Left renal cortex interstitium (tissue), 4 donors: ENCODE measurements at regions not wholly inside any gene's neighbourhood (a gene's known extent, or its start where the extent isn't known, plus 50 kb on each side); places are given as distances from the start of the nearest gene placed in this dataset.
"Not testable (repeated sequence)": the region's sequence is repeated elsewhere in the genome, so short reads cannot be mapped to it uniquely, and the experiment has no call there.

Experiments
- DNase-seq, 4 donors: peaks; one replicate each; pipeline ENCODE4 v3.0.0-alpha.2; 2013; ENCODE audit warnings: low read depth in 4 of 4, low spot score in 2 of 4, missing footprints in 1 of 4

- DNase-seq: peak in 3 of 4 donors; percentile 26 to 63 (median 53)
These were observed 342.7 kb upstream of the PABPC4L start for GRCh38 chr4:134544303-134544770.

GRCh38 chr4:134540588-134540987 lies 339.0 kb upstream of the PABPC4L start:
- DNase-seq: no peak

DNA sequence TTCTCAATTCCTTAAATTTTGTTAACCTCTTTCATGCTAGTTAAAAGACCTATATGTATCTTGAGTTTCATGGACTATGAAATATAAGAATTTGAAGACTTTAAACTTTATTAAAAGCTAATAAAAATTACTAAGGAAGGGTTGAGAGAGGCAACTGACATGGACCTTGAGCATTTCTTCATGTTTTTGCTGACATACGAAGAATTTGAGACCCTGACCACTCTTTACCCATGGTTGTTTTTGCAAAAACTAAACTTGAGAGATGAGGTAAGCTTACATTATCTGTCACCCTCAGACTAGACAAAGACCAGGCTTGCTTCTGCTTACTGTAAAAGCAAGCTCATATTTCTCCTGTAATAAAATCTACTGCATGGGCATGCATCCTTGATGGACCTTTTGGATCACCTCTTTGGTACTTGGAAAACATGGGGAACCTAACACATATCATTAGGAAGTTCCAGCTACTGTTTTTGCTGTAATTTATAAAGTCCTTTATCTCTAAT lies 338.2 kb upstream of the PABPC4L start:
- no peak for DNase-seq

GRCh38 chr4:134537701-134538100 lies 336.1 kb upstream of the PABPC4L start:
- no peak for DNase-seq

DNA sequence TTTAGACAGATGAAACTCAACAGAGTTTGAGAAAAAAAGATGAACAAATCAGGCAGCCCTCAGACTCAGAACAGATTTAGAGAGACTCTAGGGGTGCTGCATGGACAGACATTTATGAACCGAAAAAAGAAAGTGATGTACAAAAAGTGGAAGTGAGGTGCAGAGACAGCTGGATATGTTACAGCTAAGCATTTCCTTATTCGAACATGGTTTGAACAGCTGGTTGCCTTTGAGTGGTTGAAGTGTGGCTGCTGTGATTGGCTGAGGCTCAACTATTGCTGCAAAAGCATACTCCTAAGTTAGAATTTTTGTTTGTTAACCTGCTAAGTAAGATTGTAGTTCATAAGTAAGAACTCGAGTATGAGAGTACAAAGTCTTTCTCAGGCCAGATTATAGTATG lies 331.5 kb upstream of the PABPC4L start:
- no peak for DNase-seq

DNA sequence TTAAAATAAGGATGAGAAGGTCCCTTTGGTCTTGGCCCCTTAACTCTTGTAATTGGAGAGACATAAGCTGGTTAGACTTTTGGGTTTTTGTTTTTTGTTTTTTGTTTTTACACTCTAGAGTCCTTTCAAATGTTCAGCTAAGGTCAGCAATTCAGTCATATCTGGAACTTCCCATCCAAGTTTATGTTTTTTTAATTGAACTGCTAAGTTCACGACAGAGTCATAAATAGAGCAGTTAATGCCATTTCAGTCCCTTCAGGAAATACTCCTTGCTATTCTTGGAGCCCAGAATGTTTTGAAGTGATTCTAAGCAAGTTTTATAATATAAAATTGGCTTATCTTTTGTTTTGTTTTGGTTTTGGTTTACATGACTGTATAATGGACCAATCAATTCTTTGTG lies 329.4 kb upstream of the PABPC4L start:
- DNase-seq: no peak

GRCh38 chr4:134529629-134530028 lies 328.0 kb upstream of the PABPC4L start:
- DNase-seq: no peak

DNA sequence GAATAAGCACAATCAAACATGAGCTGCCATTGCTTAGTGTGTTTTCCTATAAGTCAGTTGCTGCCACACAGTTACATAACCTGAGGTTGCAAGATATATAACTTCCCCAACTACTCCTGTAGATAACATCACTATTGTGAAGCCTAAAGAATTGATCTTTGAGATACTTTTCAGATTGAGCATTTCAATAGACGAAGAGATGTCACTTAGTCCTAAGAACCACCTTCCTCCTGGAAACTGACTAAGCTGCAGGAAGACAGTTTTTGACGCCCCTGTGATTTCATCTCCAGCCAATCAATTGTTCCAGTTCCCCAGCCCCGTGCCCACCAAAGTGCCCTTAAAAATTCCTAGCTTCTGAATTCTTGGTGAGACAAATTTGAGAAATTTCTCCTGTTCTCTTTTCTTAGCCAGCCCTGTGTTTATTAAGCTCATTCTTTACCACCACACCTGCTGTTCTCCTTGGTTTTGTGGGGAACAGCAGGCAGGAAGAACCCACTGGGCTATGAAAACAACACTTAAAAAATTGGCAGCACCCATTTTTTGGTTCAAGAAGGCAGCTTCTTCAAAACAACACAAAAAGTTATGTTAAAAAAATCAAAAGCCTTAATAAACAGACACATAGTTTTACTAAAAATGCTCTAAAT lies 317.1 kb upstream of the PABPC4L start:
- no peak for DNase-seq

- no peak for DNase-seq
These were observed 309.0 kb upstream of the PABPC4L start for GRCh38 chr4:134510544-134510943.

GRCh38 chr4:134505511-134505910 lies 303.9 kb upstream of the PABPC4L start:
- DNase-seq: no peak

- no peak for DNase-seq
These were observed 300.5 kb upstream of the PABPC4L start for GRCh38 chr4:134501973-134502643.

- not testable (repeated sequence) for DNase-seq
These were observed 299.9 kb upstream of the PABPC4L start for GRCh38 chr4:134501488-134501887.

GRCh38 chr4:134499074-134499473 lies 297.5 kb upstream of the PABPC4L start:
- DNase-seq: no peak

DNA sequence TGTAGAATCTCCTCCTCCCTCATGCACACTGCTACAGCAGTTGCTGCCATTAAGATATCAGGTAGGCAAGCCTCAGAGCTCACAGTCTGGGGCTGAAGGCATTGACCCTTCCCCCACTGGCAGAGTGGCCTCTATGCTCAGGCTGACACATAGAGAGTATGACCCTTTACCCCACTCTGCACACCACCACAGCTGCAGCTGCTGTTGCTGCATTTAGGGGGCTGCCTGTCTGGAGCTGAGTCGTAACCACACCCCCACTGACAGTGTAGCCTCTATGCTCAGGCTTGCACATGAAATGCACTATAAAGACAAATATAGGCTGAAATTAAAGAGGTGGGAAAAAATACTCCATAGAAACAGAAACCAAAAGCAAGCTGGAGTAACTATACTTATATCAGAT lies 289.3 kb upstream of the PABPC4L start:
- no peak for DNase-seq

DNA sequence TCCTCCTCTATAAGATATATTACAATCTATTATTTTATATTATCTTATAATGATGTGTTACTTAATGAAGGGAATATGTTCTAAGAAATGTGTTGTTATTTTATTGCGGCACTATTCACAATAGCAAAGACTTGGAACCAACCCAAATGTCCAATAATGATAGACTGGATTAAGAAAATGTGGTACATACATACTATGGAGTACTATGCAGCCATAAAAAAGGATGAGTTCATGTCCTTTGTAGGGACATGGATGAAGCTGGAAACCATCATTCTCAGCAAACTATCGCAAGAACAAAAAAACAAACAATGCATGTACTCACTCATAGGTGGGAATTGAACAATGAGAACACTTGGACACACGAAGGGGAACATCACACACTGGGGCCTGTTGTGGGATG lies 281.9 kb upstream of the PABPC4L start:
- DNase-seq: not testable (repeated sequence)

DNA sequence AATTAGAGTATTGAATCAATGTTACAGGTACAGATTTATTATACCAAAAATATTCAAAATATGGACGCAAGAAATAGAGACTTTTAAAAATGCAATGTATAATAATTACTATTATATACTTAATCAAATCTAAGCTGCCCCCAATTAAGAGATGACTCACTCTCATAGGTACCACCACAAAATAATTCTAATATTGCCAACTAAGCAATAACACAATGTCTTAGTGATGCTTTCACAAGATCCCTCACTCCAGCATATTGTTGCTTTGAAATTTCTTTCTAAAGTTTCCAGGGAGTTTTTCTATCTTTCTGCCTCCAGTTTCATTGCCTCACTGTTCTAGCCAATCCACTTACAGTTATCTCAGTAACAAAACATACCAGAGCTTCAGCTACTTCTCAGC lies 270.0 kb upstream of the PABPC4L start:
- no peak for DNase-seq

- DNase-seq: peak in 2 of 4 donors; percentile 2
These were observed 269.0 kb upstream of the PABPC4L start for GRCh38 chr4:134470544-134470943.

DNA sequence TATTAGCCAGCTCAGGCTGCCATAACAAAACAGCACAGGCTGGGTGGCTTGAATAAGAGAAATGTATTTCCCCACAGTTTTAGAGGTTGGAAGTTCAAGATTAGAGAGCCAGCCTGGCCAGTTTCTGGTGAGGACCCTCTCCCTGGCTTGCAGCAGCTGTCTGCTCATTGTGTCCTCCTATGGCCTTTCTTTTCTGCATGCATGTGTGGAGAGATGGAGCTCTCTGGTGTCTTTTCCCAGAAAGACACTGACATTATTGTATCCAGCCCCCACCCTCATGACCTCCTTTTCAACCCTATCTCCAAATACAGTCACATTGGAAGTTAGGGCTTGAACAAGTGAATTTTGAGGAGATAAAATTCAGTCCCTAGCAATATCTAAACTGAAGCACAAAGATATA lies 263.8 kb upstream of the PABPC4L start:
- no peak for DNase-seq

DNA sequence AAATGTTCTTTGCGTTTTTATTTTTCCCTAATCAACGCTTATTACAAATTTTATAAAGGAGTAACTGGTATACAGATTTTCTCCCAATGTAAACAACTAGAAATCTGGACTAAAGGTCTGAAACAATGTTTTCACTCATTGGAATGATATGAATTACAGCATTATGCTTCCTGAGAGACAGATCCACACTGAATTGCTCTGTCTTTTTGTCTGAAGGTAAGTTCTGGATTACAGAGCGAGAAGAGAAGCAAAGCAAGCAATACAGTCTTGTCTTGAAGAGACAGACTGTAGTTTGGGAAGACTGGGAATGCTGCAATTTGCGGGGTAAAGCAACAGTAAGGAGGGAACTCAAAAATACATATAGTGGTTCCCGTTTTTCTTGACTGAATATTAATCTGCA lies 262.2 kb upstream of the PABPC4L start:
- no peak for DNase-seq

DNA sequence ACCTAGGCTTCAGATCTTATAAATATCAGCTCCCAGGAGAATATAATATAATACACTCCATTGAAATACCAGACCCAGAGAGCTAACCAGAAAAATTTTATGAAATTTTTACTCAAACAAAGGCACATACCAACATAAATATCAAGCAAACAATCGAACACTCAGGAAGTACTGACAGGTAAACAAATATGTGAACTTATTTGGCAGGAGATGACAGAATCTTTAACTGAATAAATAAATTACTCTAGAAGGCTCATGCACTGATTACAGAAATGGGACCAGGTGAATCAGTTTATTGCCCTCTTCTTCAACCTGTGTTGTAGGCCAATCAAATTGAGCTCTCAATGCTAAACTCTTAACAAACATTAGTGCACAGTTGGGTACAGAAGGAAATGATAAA lies 225.2 kb upstream of the PABPC4L start:
- DNase-seq: no peak

- DNase-seq: no peak
These were observed 224.2 kb upstream of the PABPC4L start for GRCh38 chr4:134425756-134426155.

DNA sequence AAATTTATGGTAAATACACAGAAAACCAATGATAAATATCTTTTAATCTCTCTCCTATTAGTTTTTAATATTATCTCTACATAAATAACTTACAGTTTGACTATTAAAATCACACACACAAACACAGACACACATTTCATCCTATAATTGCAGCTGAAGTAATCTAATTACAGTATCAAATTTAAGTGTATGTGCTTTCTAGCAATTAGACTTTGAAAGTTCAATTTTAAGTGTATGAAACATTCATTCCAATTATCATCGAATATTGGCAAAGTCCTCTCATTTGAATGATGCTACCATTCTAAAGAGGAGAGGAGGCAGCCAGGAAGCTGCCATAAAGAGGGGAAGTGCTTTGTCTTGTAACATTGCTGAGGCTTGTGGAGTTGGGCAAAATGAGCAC lies 221.2 kb upstream of the PABPC4L start:
- no peak for DNase-seq
